ENCODE measurements at regions not wholly inside any gene's neighbourhood (a gene's known extent, or its start where the extent isn't known, plus 50 kb on each side); places are given as distances from the start of the nearest gene placed in this dataset.

GRCh38 chr5:56684159-56684558 lies 131.2 kb upstream of the MAP3K1 start:
- TF ChIP-seq CTCF (conservative IDR thresholded peaks at IDR 0.05; ENCODE audit: low read length) (no peak), EZH2phosphoT487 (IDR thresholded peaks at IDR 0.05; ENCODE audit: borderline replicate concordance) (no peak)

Data from Loucy (cell line).